COLO668 (cell line): ENCODE measurements at regions not wholly inside any gene's neighbourhood (a gene's known extent, or its start where the extent isn't known, plus 50 kb on each side); places are given as distances from the start of the nearest gene placed in this dataset.
"Not testable (repeated sequence)": the region's sequence is repeated elsewhere in the genome, so short reads cannot be mapped to it uniquely, and the experiment has no call there.

Source experiments
- DNase-seq: peaks from one replicate; lab custom pipeline; 2025; ENCODE audit not compliant: unreplicated experiment; lab: John Stamatoyannopoulos, UW

GRCh38 chr11:42949738-42950376 lies 361.9 kb upstream of the API5 start:
- not testable (repeated sequence) for DNase-seq

GRCh38 chr11:42951266-42951665 lies 360.5 kb upstream of the API5 start:
- no peak for DNase-seq

- DNase-seq, result no peak
Observed at GRCh38 chr11:42957831-42958230, 354.0 kb upstream of the API5 start.

- no peak for DNase-seq
Observed at GRCh38 chr11:42958635-42959034, 353.2 kb upstream of the API5 start.

- no peak for DNase-seq
Observed at GRCh38 chr11:42960521-42961088, 351.2 kb upstream of the API5 start.

GRCh38 chr11:42967653-42968052 lies 344.1 kb upstream of the API5 start:
- DNase-seq, result no peak

GRCh38 chr11:42972741-42973140 lies 339.1 kb upstream of the API5 start:
- peak; percentile 39 for DNase-seq

- no peak for DNase-seq
Observed at GRCh38 chr11:42974510-42975179, 337.2 kb upstream of the API5 start.

- DNase-seq, result no peak
Observed at GRCh38 chr11:42975180-42975529, 336.6 kb upstream of the API5 start.

- no peak for DNase-seq
Observed at GRCh38 chr11:42976636-42977217, 335.1 kb upstream of the API5 start.

GRCh38 chr11:42992594-42992993 lies 319.2 kb upstream of the API5 start:
- no peak for DNase-seq

GRCh38 chr11:42996421-42997307 lies 315.1 kb upstream of the API5 start:
- no peak for DNase-seq

- DNase-seq, result not testable (repeated sequence)
Observed at GRCh38 chr11:43004879-43005278, 306.9 kb upstream of the API5 start.

- DNase-seq, result no peak
Observed at GRCh38 chr11:43010042-43010441, 301.8 kb upstream of the API5 start.

GRCh38 chr11:43012606-43013005 lies 299.2 kb upstream of the API5 start:
- DNase-seq, result no peak

GRCh38 chr11:43021466-43021865 lies 290.3 kb upstream of the API5 start:
- peak; percentile 51 for DNase-seq

GRCh38 chr11:43034341-43034740 lies 277.5 kb upstream of the API5 start:
- no peak for DNase-seq

- peak; percentile 57 for DNase-seq
Observed at GRCh38 chr11:43035086-43035485, 276.7 kb upstream of the API5 start.

GRCh38 chr11:43053638-43054412 lies 258.0 kb upstream of the API5 start:
- DNase-seq, result no peak

GRCh38 chr11:43067681-43068080 lies 244.1 kb upstream of the API5 start:
- DNase-seq, result no peak
